Right atrium auricular region (tissue), 2 donors: ENCODE measurements at regions not wholly inside any gene's neighbourhood (a gene's known extent, or its start where the extent isn't known, plus 50 kb on each side); places are given as distances from the start of the nearest gene placed in this dataset.

Experiments used
- DNase-seq: peaks from one replicate; pipeline ENCODE4 v3.0.0-alpha.2; 2019; ENCODE audit warnings: low spot score
- H3K27ac ChIP-seq, 2 donors: fragments of 200-600 bp; sonication (generic); 1 replicate in 1 of 2; 2 replicates in 1 of 2; pipeline ENCODE4 v1.5.1; 2016 to 2019
- H3K27me3 ChIP-seq, 2 donors: fragments of 200-600 bp; sonication (generic); one replicate each; pipeline versions ENCODE4 v1.5.1 to v1.6.0; 2017 to 2019
- H3K36me3 ChIP-seq: fragments of 200-600 bp; sonication (generic); one replicate; pipeline ENCODE4 v1.5.1; 2016
- H3K4me1 ChIP-seq, 2 donors: fragments of 200-600 bp; sonication (generic); one replicate each; pipeline versions ENCODE4 v1.5.1 to v1.6.0; 2017 to 2019
- H3K4me3 ChIP-seq, 2 donors: fragments of 200-600 bp; sonication (generic); 1 replicate in 1 of 2; 2 replicates in 1 of 2; pipeline ENCODE4 v1.5.1; 2017 to 2019; ENCODE audit warnings: mild to moderate bottlenecking in 1 of 2, moderate library complexity in 1 of 2
- H3K9me3 ChIP-seq, 2 donors: fragments of 200-600 bp; sonication (generic); one replicate each; pipeline ENCODE4 v1.5.1; 2019
- TF ChIP-seq, protein P1 (sequence below), 2 donors: fragments of 200-600 bp; sonication (generic); IDR thresholded peaks; one replicate each; pipeline ENCODE4 v1.5.1; 2019; ENCODE audit warnings: antibody characterized with exemption in 2 of 2

DNA sequence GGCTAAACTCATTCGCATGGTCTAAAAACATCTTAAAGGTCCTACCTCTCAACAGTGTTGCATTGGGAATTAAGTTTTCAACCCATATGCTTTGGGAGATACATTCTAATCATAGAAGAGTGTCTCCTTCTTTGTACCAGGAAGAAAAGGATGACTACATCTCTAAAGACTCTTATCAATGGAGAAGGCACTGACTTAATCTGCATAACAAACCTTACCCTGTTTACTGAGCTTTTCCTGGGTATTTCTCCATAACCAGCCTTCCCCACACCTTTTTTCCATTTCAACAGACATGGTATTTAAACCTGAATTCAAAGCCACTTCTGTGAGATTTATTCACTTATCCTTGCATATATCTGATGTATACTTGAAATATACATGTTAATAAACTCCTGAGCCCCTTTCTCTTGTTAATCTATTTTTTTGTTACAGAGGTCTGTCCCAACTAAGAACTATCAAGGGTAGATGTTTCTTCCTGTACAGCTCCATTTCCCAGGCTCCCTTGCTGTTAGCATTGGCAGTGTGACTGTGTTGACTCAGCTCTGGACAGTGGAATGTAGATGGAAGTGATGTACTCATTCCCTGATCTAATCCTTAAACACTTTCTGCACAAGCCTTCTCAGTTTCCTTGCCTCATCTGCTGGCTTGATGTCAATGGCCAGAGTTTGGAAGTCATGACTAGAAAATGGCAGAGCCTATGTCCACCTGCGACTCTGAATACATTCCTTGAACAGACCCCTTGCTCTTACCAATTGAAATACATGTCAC, 148.9 kb upstream of the CPEB2 start:
- no peak overlapping the region for H3K4me3 ChIP-seq
- peaks cover 0 to 7% of the 10 kb centered on the region in 2 donors for H3K4me1 ChIP-seq
- H3K27ac ChIP-seq = no peak overlapping the region
- DNase-seq = no peak
- H3K9me3 ChIP-seq = no peaks in the 10 kb centered on the region
- TF ChIP-seq, protein P1, sequence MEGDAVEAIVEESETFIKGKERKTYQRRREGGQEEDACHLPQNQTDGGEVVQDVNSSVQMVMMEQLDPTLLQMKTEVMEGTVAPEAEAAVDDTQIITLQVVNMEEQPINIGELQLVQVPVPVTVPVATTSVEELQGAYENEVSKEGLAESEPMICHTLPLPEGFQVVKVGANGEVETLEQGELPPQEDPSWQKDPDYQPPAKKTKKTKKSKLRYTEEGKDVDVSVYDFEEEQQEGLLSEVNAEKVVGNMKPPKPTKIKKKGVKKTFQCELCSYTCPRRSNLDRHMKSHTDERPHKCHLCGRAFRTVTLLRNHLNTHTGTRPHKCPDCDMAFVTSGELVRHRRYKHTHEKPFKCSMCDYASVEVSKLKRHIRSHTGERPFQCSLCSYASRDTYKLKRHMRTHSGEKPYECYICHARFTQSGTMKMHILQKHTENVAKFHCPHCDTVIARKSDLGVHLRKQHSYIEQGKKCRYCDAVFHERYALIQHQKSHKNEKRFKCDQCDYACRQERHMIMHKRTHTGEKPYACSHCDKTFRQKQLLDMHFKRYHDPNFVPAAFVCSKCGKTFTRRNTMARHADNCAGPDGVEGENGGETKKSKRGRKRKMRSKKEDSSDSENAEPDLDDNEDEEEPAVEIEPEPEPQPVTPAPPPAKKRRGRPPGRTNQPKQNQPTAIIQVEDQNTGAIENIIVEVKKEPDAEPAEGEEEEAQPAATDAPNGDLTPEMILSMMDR (IDR thresholded peaks at IDR 0.05) = no peak
- no peaks in the 10 kb centered on the region for H3K27me3 ChIP-seq
- no peaks in the 10 kb centered on the region for H3K36me3 ChIP-seq

DNA sequence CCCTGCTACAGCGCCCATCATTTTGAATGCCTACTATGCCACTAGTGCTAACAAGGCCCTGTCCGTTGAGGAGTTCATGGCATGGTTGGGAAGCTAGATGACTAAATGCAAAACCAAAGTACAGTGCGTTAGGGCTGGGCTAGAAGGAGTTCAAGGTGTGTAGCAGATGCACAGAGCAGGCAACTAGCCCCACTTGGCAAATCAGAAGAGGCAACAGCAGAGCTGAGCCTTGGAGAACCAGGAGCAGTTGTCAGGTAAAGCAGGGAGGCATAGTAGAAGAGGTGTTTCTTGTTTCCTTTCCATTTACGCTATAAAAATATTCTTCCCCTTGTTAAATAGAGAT, 146.6 kb upstream of the CPEB2 start:
- H3K9me3 ChIP-seq = no peaks in the 10 kb centered on the region
- H3K27ac ChIP-seq = no peak overlapping the region
- TF ChIP-seq, protein P1 (IDR thresholded peaks at IDR 0.05) = no peak
- no peak overlapping the region for H3K4me3 ChIP-seq
- no peaks in the 10 kb centered on the region for H3K36me3 ChIP-seq
- H3K4me1 ChIP-seq = peaks cover 0 to 7% of the 10 kb centered on the region in 2 donors
- H3K27me3 ChIP-seq = no peaks in the 10 kb centered on the region
- no peak for DNase-seq

DNA sequence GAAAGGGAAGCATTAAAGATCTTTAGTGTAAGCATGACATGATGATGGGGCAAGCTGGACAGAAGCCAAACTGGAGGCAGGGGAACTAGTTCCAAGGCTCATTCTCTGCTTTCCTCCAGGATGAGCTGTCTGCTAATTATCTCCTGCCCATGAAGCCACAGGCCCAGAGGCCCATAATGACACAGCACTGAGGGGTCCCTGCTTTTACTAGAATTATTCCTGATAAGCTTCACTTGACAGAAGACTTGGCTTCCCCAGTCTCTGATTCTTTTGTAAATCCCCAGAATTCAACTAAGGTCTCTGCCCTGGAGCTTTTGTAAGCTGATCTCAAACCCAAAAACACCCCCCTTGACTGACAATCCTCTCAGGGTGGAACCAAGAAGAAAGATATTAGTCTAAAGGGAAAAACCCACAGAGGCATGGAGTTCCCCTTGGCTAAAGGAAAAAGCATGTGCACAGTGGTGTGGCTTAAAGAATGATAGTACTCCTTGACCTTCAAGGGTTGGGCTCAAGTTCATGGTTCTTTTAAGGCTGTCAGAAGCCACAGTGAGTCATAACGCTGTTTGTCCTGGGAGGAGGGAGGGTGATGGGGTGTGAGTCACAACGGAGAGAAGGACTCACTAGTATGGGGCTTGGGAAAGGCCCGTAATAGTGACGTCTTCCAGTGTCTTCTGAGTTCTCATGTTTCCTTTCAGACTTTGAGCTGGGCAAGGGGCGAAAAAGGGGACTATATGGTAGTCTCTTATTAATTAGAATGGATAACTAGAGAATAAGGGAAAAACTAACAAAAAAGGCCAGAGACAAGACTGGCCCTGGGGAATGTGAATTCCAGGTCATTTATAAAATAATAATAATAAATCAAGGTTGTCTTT, 146.0 kb upstream of the CPEB2 start:
- Histone ChIP-seq H3K4me3 (no peak overlapping the region), H3K27me3 (no peaks in the 10 kb centered on the region), H3K4me1 (peaks cover 0 to 7% of the 10 kb centered on the region in 2 donors), H3K9me3 (no peaks in the 10 kb centered on the region), H3K27ac (peak overlapping the region; percentile 3 to 41), H3K36me3 (no peaks in the 10 kb centered on the region)
- DNase-seq = peak; percentile 65
- TF ChIP-seq, protein P1 (IDR thresholded peaks at IDR 0.05) = no peak

DNA sequence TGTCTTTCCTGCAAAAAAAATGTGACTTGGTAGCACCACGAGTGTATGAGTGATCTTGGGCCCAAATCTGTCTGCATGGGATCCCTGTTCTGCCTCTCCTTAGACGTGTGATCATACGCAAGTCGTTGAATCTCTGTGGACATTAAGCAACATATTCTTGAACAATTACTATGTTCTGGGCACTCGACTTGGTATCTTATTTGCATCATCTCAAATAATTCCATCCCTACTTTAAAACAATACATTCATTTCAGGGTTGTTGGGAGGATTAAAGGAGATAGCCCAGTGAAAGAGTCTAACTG, 145.4 kb upstream of the CPEB2 start:
- H3K27ac ChIP-seq = no peak overlapping the region

DNA sequence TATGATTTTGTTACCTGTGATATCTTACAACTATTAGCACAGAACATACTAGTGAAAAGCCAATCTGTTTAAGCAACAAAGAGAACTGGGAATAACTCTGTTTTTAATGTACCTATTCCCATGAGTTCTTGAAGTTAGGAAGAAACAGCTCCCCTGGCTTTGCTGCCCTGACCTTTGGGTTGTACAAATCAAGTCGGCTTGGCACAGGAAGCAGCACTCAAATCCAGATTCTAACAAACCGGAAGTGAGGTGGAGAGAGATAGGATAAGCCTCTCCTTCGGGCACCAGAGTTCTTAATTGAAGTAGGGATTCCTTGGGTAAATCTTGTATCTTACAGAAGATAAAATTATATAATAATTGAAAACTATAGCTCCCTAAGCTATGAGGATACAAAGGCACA, 144.8 kb upstream of the CPEB2 start:
- DNase-seq = no peak
- Histone ChIP-seq H3K4me3 (no peak overlapping the region), H3K4me1 (peaks cover 0 to 7% of the 10 kb centered on the region in 2 donors), H3K36me3 (no peaks in the 10 kb centered on the region), H3K27ac (no peak overlapping the region), H3K27me3 (no peaks in the 10 kb centered on the region), H3K9me3 (no peaks in the 10 kb centered on the region)
- TF ChIP-seq, protein P1 (IDR thresholded peaks at IDR 0.05) = no peak

More for the DNA sequence above, 145.4 kb upstream of the CPEB2 start:
- no peaks in the 10 kb centered on the region for H3K9me3 ChIP-seq
- H3K4me3 ChIP-seq = no peak overlapping the region
- TF ChIP-seq, protein P1 (IDR thresholded peaks at IDR 0.05) = no peak
- peaks cover 0 to 7% of the 10 kb centered on the region in 2 donors for H3K4me1 ChIP-seq
- DNase-seq = no peak
- H3K27me3 ChIP-seq = no peaks in the 10 kb centered on the region
- no peaks in the 10 kb centered on the region for H3K36me3 ChIP-seq
